B cell (primary cell): ENCODE measurements at regions not wholly inside any gene's neighbourhood (a gene's known extent, or its start where the extent isn't known, plus 50 kb on each side); places are given as distances from the start of the nearest gene placed in this dataset.

Experiments used
- ATAC-seq: fragments of 200-7000 bp; cut with Tn5 transposase; one replicate; pipeline ENCODE4 v1.10.0; 2021; ENCODE audit warnings: low read depth, mild to moderate bottlenecking, moderate number of reproducible peaks, moderate library complexity
- CTCF ChIA-PET: fragments of 350-600 bp; sonication (Branson Sonifier 250); formaldehyde crosslinking; loops from one replicate; lab custom pipeline; 2021; ENCODE audit warnings: antibody characterized with exemption, inconsistent platforms; lab: Charles Lee
- POLR2A ChIA-PET: fragments of 350-600 bp; sonication (Branson Sonifier 250); formaldehyde crosslinking; loops from one replicate; lab custom pipeline; 2021; ENCODE audit warnings: antibody characterized with exemption; lab: Charles Lee
- DNase-seq: peaks from one replicate; pipeline ENCODE4 v3.0.0; 2013
- H2AFZ ChIP-seq: 2 replicates; pipeline ENCODE4 v1.6.1; 2012; ENCODE audit warnings: mild to moderate bottlenecking, low read depth, low read length; ENCODE audit not compliant: insufficient read depth, poor library complexity, severe bottlenecking
- H3K27ac ChIP-seq, 2 donors: 1 replicate in 1 of 2; 2 replicates in 1 of 2; pipeline ENCODE4 v1.5.1; 2012 to 2013; ENCODE audit warnings: low read length in 2 of 2, mild to moderate bottlenecking in 2 of 2, moderate library complexity in 1 of 2
- H3K27me3 ChIP-seq, 4 experiments: fragments of 200-600 bp in 1 of 4; sonication (generic) in 1 of 4; replicated peaks in 1 of 4; 1 replicate in 2 of 4; 2 replicates in 2 of 4; pipeline versions ENCODE4 v1.6.1 to v1.7.0; 2013 to 2016; ENCODE audit warnings: low read length in 3 of 4, mild to moderate bottlenecking in 2 of 4, mixed read lengths in 1 of 4, moderate library complexity in 1 of 4; ENCODE audit not compliant: insufficient read depth in 4 of 4, control insufficient read depth in 3 of 4; ENCODE audit errors: control extremely low read depth in 1 of 4
- H3K36me3 ChIP-seq, 2 experiments: replicated peaks in 1 of 2; 1 replicate in 1 of 2; 2 replicates in 1 of 2; pipeline versions ENCODE4 v1.6.1 to v1.7.1; 2013; ENCODE audit warnings: low read length in 1 of 2; ENCODE audit not compliant: insufficient read depth in 2 of 2, control insufficient read depth in 1 of 2; ENCODE audit errors: control extremely low read depth in 1 of 2, extremely low read depth in 1 of 2
- H3K4me1 ChIP-seq, 2 donors: fragments of 200-600 bp in 1 of 2; sonication (generic) in 1 of 2; 1 replicate in 1 of 2; 2 replicates in 1 of 2; pipeline versions ENCODE4 v1.5.1 to v1.6.1; 2013 to 2017; ENCODE audit warnings: low read length in 2 of 2; ENCODE audit not compliant: control insufficient read depth in 2 of 2, insufficient read depth in 2 of 2
- H3K4me2 ChIP-seq: replicated peaks from 2 replicates; pipeline ENCODE3; 2012; ENCODE audit warnings: mild to moderate bottlenecking, low read depth, low read length; ENCODE audit not compliant: poor library complexity, severe bottlenecking
- H3K4me3 ChIP-seq, 5 experiments: fragments of 200-600 bp in 1 of 5; sonication (generic) in 1 of 5; 1 replicate in 3 of 5; 2 replicates in 2 of 5; pipeline versions ENCODE4 v1.5.1 to v1.7.0; 2011 to 2016; ENCODE audit warnings: low read length in 4 of 5, mild to moderate bottlenecking in 4 of 5, low read depth in 2 of 5, control low read depth in 1 of 5, moderate library complexity in 1 of 5; ENCODE audit not compliant: insufficient read depth in 1 of 5; ENCODE audit errors: control extremely low read depth in 1 of 5, extremely low read depth in 1 of 5
- H3K79me2 ChIP-seq: fragments of 200-600 bp; sonication (generic); one replicate; pipeline ENCODE4 v1.6.0; 2016; ENCODE audit warnings: low read length; ENCODE audit not compliant: control insufficient read depth, insufficient read depth
- H3K9ac ChIP-seq: fragments of 200-600 bp; sonication (generic); 2 replicates; pipeline ENCODE4 v1.6.1; 2017; ENCODE audit warnings: mild to moderate bottlenecking, low read length, moderate library complexity
- H3K9me3 ChIP-seq, 3 donors: one replicate each; pipeline versions ENCODE4 v1.6.1 to v1.7.1; 2013; ENCODE audit warnings: low read length in 2 of 3; ENCODE audit not compliant: control insufficient read depth in 2 of 3, insufficient read depth in 1 of 3; ENCODE audit errors: control extremely low read depth in 1 of 3
- H4K20me1 ChIP-seq: 2 replicates; pipeline ENCODE4 v1.6.0; 2012; ENCODE audit warnings: mild to moderate bottlenecking, low read length; ENCODE audit not compliant: insufficient read depth, control insufficient read depth, poor library complexity, severe bottlenecking
- H3K27ac Mint-ChIP-seq: one replicate; pipeline ENCODE4 v1.8.0; 2021; ENCODE audit warnings: mixed read lengths
- H3K27me3 Mint-ChIP-seq: one replicate; pipeline ENCODE4 v1.8.0; 2021; ENCODE audit warnings: mixed read lengths
- H3K4me1 Mint-ChIP-seq: one replicate; pipeline ENCODE4 v1.8.0; 2021; ENCODE audit warnings: mixed read lengths
- H3K4me3 Mint-ChIP-seq: one replicate; pipeline ENCODE4 v1.8.0; 2021; ENCODE audit warnings: mixed read lengths
- H3K9me3 Mint-ChIP-seq: one replicate; pipeline ENCODE4 v1.8.0; 2022; ENCODE audit warnings: mixed read lengths; ENCODE audit not compliant: insufficient read depth
- EZH2 ChIP-seq: IDR thresholded peaks from 2 replicates; pipeline ENCODE4 v1.6.1; 2012; ENCODE audit warnings: borderline replicate concordance, low read depth, mild to moderate bottlenecking, moderate library complexity, low read length; ENCODE audit not compliant: insufficient read depth, poor library complexity, severe bottlenecking
- WGBS: methylation state at CpG from one replicate; pipeline ENCODE4 v1.1.5; 2013; ENCODE audit warnings: missing lambda C conversion rate; ENCODE audit not compliant: insufficient coverage; 5-methylcytosine and 5-hydroxymethylcytosine counted together
- intact Hi-C: fragments of 100-400 bp; cut with micrococcal nuclease; formaldehyde crosslinking; loops from one replicate; pipeline ENCODE4 v1.10.0; 2022
- TF ChIP-seq, protein P1 (sequence below): fragments of 200-600 bp; IDR thresholded peaks from one replicate; pipeline ENCODE4 v1.8.0; 2022; ENCODE audit warnings: antibody characterized with exemption, mild to moderate bottlenecking

DNA sequence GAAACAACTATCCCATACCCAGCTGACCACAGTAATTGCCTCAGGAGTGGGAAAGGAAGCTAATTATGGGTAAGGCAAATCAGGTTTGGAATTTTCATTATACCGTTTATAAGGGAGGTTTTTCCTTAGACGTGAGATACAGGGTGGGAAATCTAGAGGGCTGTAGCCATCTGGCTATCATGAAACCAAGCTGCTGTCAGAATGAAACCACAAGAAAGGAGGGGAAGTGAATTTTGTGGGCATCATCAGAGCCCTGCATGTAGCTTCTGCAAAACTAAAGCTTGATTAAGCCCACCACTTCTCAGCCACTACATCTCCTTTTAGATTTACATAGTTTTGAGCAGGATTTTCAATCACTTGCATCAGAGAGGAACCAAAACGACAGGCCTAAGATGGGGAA is 893.5 kb downstream of the TUSC7 start:
- Histone ChIP-seq H4K20me1 (no peaks in the 10 kb centered on the region), H3K79me2 (no peaks in the 10 kb centered on the region), H3K27ac (no peak overlapping the region), H3K27me3 (no peaks in the 10 kb centered on the region), H3K4me3 (no peak overlapping the region), H2AFZ (no peak overlapping the region), H3K9ac (no peak overlapping the region), H3K4me2 (no peak overlapping the region), H3K36me3 (no peaks in the 10 kb centered on the region), H3K9me3 (peaks cover 0 to 2% (median 0%) of the 10 kb centered on the region in 3 donors), H3K4me1 (no peaks in the 10 kb centered on the region)
- ATAC-seq (no peak), DNase-seq (no peak)
- CTCF ChIA-PET, result no interaction called here
- TF ChIP-seq, protein P1, sequence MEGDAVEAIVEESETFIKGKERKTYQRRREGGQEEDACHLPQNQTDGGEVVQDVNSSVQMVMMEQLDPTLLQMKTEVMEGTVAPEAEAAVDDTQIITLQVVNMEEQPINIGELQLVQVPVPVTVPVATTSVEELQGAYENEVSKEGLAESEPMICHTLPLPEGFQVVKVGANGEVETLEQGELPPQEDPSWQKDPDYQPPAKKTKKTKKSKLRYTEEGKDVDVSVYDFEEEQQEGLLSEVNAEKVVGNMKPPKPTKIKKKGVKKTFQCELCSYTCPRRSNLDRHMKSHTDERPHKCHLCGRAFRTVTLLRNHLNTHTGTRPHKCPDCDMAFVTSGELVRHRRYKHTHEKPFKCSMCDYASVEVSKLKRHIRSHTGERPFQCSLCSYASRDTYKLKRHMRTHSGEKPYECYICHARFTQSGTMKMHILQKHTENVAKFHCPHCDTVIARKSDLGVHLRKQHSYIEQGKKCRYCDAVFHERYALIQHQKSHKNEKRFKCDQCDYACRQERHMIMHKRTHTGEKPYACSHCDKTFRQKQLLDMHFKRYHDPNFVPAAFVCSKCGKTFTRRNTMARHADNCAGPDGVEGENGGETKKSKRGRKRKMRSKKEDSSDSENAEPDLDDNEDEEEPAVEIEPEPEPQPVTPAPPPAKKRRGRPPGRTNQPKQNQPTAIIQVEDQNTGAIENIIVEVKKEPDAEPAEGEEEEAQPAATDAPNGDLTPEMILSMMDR, result no peak
- TF ChIP-seq EZH2, result no peak
- H3K9me3 Mint-ChIP-seq, result no peaks in the 10 kb centered on the region
- no peaks in the 10 kb centered on the region for H3K27me3 Mint-ChIP-seq
- WGBS, result no CpG with 5 or more reads among the region's 3 CpGs
- POLR2A ChIA-PET, result no interaction called here
- no peaks in the 10 kb centered on the region for H3K4me1 Mint-ChIP-seq
- H3K27ac Mint-ChIP-seq, result no peak overlapping the region
- intact Hi-C loops, result no loop called here
- H3K4me3 Mint-ChIP-seq, result no peak overlapping the region

DNA sequence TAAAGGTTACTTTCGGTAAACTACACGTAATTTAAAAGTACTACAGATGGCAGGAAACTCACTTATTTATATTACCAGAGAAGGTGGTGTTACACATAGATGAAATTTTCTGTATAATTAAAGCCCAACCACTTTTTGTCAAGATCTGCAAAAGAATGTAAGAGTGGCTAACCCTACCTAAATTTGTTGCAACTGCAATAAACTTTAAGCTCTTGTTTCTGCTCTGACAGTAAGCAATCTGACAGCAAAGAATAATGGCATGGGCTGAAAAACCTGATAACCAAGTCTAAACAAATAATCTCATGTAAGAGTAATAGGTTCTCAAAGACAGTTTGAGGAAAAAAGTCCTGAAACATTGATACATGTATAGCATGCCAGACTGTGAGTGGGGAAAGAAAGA is 897.3 kb downstream of the TUSC7 start:
- H3K4me3 ChIP-seq, result no peak overlapping the region
- no peaks in the 10 kb centered on the region for H3K27me3 Mint-ChIP-seq
- TF ChIP-seq, protein P1, result no peak
- no peak for TF ChIP-seq EZH2
- H3K4me1 Mint-ChIP-seq, result no peaks in the 10 kb centered on the region
- no peaks in the 10 kb centered on the region for H3K79me2 ChIP-seq
- H3K27ac Mint-ChIP-seq, result no peak overlapping the region
- no peak overlapping the region for H2AFZ ChIP-seq
- no peaks in the 10 kb centered on the region for H3K36me3 ChIP-seq
- no peaks in the 10 kb centered on the region for H4K20me1 ChIP-seq
- H3K9me3 ChIP-seq, result peaks cover 0 to 3% (median 0%) of the 10 kb centered on the region in 3 donors
- ChIA-PET CTCF (no interaction called here), POLR2A (no interaction called here)
- no peak overlapping the region for H3K9ac ChIP-seq
- no peaks in the 10 kb centered on the region for H3K9me3 Mint-ChIP-seq
- DNase-seq (no peak), ATAC-seq (no peak)
- WGBS, result no CpG with 5 or more reads among the region's 2 CpGs
- H3K4me3 Mint-ChIP-seq, result no peak overlapping the region
- intact Hi-C loops, result no loop called here
- no peaks in the 10 kb centered on the region for H3K27me3 ChIP-seq
- H3K27ac ChIP-seq, result no peak overlapping the region
- no peak overlapping the region for H3K4me2 ChIP-seq
- H3K4me1 ChIP-seq, result no peaks in the 10 kb centered on the region
